HepG2 (cell line): ENCODE measurements at regions not wholly inside any gene's neighbourhood (a gene's known extent, or its start where the extent isn't known, plus 50 kb on each side); places are given as distances from the start of the nearest gene placed in this dataset.

Source experiments
- FLYWCH1 ChIP-seq: sonication (generic); formaldehyde crosslinking; IDR thresholded peaks from 2 replicates; pipeline ENCODE4 v1.8.1; 2023; ENCODE audit warnings: mild to moderate bottlenecking, missing genetic modification reagents
- IRX3 ChIP-seq: sonication (generic); formaldehyde crosslinking; IDR thresholded peaks from 2 replicates; pipeline ENCODE4 v1.8.1; 2023; ENCODE audit warnings: mild to moderate bottlenecking, low read depth, missing genetic modification reagents, borderline replicate concordance
- ISX ChIP-seq: sonication (generic); formaldehyde crosslinking; conservative IDR thresholded peaks from 2 replicates; pipeline ENCODE4 v1.5.0; 2020; ENCODE audit warnings: missing genetic modification reagents
- KIAA2018 ChIP-seq: sonication (generic); formaldehyde crosslinking; IDR thresholded peaks from 2 replicates; pipeline ENCODE4 v1.5.0; 2020; ENCODE audit warnings: mild to moderate bottlenecking, missing genetic modification reagents, borderline replicate concordance
- NCOA5 ChIP-seq: sonication (generic); formaldehyde crosslinking; IDR thresholded peaks from 2 replicates; pipeline ENCODE4 v1.4.0; 2020; ENCODE audit warnings: missing genetic modification reagents
- NFYC ChIP-seq: IDR thresholded peaks from 2 replicates; pipeline ENCODE4 v1.6.1; 2016; ENCODE audit warnings: missing genetic modification reagents, missing compliant biosample characterization
- PAWR ChIP-seq: sonication (generic); formaldehyde crosslinking; IDR thresholded peaks from 2 replicates; pipeline ENCODE4 v1.4.0; 2020; ENCODE audit warnings: missing genetic modification reagents, mild to moderate bottlenecking, borderline replicate concordance
- TCF7L2 ChIP-seq: IDR thresholded peaks from 2 replicates; pipeline ENCODE4 v1.6.1; 2011; ENCODE audit warnings: mild to moderate bottlenecking, low read depth, low read length, moderate library complexity
- TMF1 ChIP-seq: sonication (generic); formaldehyde crosslinking; IDR thresholded peaks from 2 replicates; pipeline ENCODE4 v1.8.1; 2022; ENCODE audit warnings: low read depth, missing genetic modification reagents
- ZKSCAN8 ChIP-seq: IDR thresholded peaks from 2 replicates; pipeline ENCODE4 v1.6.1; 2016; ENCODE audit warnings: borderline replicate concordance, missing genetic modification reagents, missing compliant biosample characterization
- ZNF431 ChIP-seq: sonication (generic); formaldehyde crosslinking; IDR thresholded peaks from 2 replicates; pipeline ENCODE4 v1.9.0; 2022; ENCODE audit warnings: missing genetic modification reagents, low read depth, mild to moderate bottlenecking, borderline replicate concordance
- ZNF557 ChIP-seq: sonication (generic); formaldehyde crosslinking; IDR thresholded peaks from 2 replicates; pipeline ENCODE4 v1.4.0; 2020; ENCODE audit warnings: missing genetic modification reagents
- ZNF670 ChIP-seq: sonication (generic); formaldehyde crosslinking; IDR thresholded peaks from 2 replicates; pipeline ENCODE4 v1.8.0; 2022; ENCODE audit warnings: mild to moderate bottlenecking, missing genetic modification reagents, borderline replicate concordance
- TF ChIP-seq, protein P1 (sequence below): sonication (generic); formaldehyde crosslinking; IDR thresholded peaks from 2 replicates; pipeline ENCODE4; 2020; ENCODE audit warnings: missing genetic modification reagents, mild to moderate bottlenecking, borderline replicate concordance
- TF ChIP-seq, protein P2 (sequence below): sonication (generic); formaldehyde crosslinking; IDR thresholded peaks from 2 replicates; pipeline ENCODE4 v1.4.0; 2020; ENCODE audit warnings: low read depth, mild to moderate bottlenecking, missing genetic modification reagents
- TF ChIP-seq, protein P3 (sequence below): sonication (generic); formaldehyde crosslinking; IDR thresholded peaks from 2 replicates; pipeline ENCODE4 v1.5.0; 2020; ENCODE audit warnings: missing genetic modification reagents

- TF ChIP-seq, protein P1, sequence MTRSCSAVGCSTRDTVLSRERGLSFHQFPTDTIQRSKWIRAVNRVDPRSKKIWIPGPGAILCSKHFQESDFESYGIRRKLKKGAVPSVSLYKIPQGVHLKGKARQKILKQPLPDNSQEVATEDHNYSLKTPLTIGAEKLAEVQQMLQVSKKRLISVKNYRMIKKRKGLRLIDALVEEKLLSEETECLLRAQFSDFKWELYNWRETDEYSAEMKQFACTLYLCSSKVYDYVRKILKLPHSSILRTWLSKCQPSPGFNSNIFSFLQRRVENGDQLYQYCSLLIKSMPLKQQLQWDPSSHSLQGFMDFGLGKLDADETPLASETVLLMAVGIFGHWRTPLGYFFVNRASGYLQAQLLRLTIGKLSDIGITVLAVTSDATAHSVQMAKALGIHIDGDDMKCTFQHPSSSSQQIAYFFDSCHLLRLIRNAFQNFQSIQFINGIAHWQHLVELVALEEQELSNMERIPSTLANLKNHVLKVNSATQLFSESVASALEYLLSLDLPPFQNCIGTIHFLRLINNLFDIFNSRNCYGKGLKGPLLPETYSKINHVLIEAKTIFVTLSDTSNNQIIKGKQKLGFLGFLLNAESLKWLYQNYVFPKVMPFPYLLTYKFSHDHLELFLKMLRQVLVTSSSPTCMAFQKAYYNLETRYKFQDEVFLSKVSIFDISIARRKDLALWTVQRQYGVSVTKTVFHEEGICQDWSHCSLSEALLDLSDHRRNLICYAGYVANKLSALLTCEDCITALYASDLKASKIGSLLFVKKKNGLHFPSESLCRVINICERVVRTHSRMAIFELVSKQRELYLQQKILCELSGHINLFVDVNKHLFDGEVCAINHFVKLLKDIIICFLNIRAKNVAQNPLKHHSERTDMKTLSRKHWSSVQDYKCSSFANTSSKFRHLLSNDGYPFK (CRISPR knock-in tag), result no peak
- TF ChIP-seq ZNF431, result no peak; the same call in 1 of the 2 replicates
- TF ChIP-seq ZNF670, result no peak
- TF ChIP-seq KIAA2018 (CRISPR knock-in tag), result no peak
- no peak for TF ChIP-seq NCOA5 (CRISPR knock-in tag)
- TF ChIP-seq TCF7L2, result peak; percentile 75
- no peak for TF ChIP-seq TMF1 (CRISPR knock-in tag)
- no peak for TF ChIP-seq ZNF557
- TF ChIP-seq, protein P2, sequence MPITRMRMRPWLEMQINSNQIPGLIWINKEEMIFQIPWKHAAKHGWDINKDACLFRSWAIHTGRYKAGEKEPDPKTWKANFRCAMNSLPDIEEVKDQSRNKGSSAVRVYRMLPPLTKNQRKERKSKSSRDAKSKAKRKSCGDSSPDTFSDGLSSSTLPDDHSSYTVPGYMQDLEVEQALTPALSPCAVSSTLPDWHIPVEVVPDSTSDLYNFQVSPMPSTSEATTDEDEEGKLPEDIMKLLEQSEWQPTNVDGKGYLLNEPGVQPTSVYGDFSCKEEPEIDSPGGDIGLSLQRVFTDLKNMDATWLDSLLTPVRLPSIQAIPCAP, result no peak
- peak; percentile 84; the same call in 1 of the 2 replicates for TF ChIP-seq ZKSCAN8 (CRISPR knock-in tag)
- no peak; the same call in none of the 2 replicates for TF ChIP-seq NFYC (CRISPR knock-in tag)
- TF ChIP-seq PAWR (CRISPR knock-in tag), result no peak
- no peak for TF ChIP-seq ISX (CRISPR knock-in tag)
- TF ChIP-seq FLYWCH1, result 0 out of 2 replicates have a peak, but pooled peaks have one; percentile 29
- no peak for TF ChIP-seq IRX3
- TF ChIP-seq, protein P3, sequence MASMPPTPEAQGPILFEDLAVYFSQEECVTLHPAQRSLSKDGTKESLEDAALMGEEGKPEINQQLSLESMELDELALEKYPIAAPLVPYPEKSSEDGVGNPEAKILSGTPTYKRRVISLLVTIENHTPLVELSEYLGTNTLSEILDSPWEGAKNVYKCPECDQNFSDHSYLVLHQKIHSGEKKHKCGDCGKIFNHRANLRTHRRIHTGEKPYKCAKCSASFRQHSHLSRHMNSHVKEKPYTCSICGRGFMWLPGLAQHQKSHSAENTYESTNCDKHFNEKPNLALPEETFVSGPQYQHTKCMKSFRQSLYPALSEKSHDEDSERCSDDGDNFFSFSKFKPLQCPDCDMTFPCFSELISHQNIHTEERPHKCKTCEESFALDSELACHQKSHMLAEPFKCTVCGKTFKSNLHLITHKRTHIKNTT, result no peak
Measured at GRCh38 chr7:138257459-138258196, 181.4 kb downstream of the AKR1D1 start (continued).
